Caki2 (cell line): ENCODE measurements at regions not wholly inside any gene's neighbourhood (a gene's known extent, or its start where the extent isn't known, plus 50 kb on each side); places are given as distances from the start of the nearest gene placed in this dataset.
A peak's percentile ranks its signal among the peaks of the same experiment; 100 is the strongest.

ENCODE experiments used
- DNase-seq: peaks from one replicate; pipeline ENCODE4 v3.0.0-alpha.2; 2015; ENCODE audit warnings: low read depth
- in situ Hi-C: cut with HindIII; loops from 2 replicates; pipeline ENCODE4 v1.10.0; 2016; ENCODE audit warnings: low sequenced_read_pairs, low pct_unique_long_range_greater_than_20kb, mixed read lengths

- in situ Hi-C loops: no loop called here
- peak; percentile 68 for DNase-seq
Observed at GRCh38 chr3:13215940-13216546, 142.8 kb upstream of the IQSEC1 start.

- DNase-seq: peak; percentile 48
- in situ Hi-C loops: no loop called here
Observed at GRCh38 chr3:13214847-13215472, 141.7 kb upstream of the IQSEC1 start.

- in situ Hi-C loops: no loop called here
Observed at GRCh38 chr3:13213911-13214846, 140.9 kb upstream of the IQSEC1 start.

GRCh38 chr3:13213490-13213889 lies 140.3 kb upstream of the IQSEC1 start:
- in situ Hi-C loops: no loop called here
- no peak for DNase-seq

More at GRCh38 chr3:13213911-13214846, 140.9 kb upstream of the IQSEC1 start:
- DNase-seq: no peak

- no peak for DNase-seq
- in situ Hi-C loops: no loop called here
Observed at GRCh38 chr3:13211605-13212210, 138.5 kb upstream of the IQSEC1 start.

- DNase-seq: no peak
- in situ Hi-C loops: no loop called here
Observed at GRCh38 chr3:13210221-13210975, 137.2 kb upstream of the IQSEC1 start.

- in situ Hi-C loops: no loop called here
- DNase-seq: no peak
Observed at GRCh38 chr3:13209634-13209997, 136.4 kb upstream of the IQSEC1 start.

GRCh38 chr3:13208706-13209633 lies 135.7 kb upstream of the IQSEC1 start:
- no peak for DNase-seq
- in situ Hi-C loops: no loop called here

GRCh38 chr3:13207975-13208705 lies 134.9 kb upstream of the IQSEC1 start:
- no peak for DNase-seq
- in situ Hi-C loops: no loop called here

- in situ Hi-C loops: no loop called here
- no peak for DNase-seq
Observed at GRCh38 chr3:13207578-13207922, 134.3 kb upstream of the IQSEC1 start.

- in situ Hi-C loops: no loop called here
Observed at GRCh38 chr3:13206799-13207577, 133.8 kb upstream of the IQSEC1 start.

GRCh38 chr3:13205567-13206143 lies 132.4 kb upstream of the IQSEC1 start:
- DNase-seq: no peak
- in situ Hi-C loops: no loop called here

More at GRCh38 chr3:13206799-13207577, 133.8 kb upstream of the IQSEC1 start:
- no peak for DNase-seq

GRCh38 chr3:13204177-13204581 lies 130.9 kb upstream of the IQSEC1 start:
- in situ Hi-C loops: no loop called here
- DNase-seq: no peak

- in situ Hi-C loops: no loop called here
- no peak for DNase-seq
Observed at GRCh38 chr3:13203398-13204176, 130.4 kb upstream of the IQSEC1 start.
